HEK293 (cell line): ENCODE measurements at regions not wholly inside any gene's neighbourhood (a gene's known extent, or its start where the extent isn't known, plus 50 kb on each side); places are given as distances from the start of the nearest gene placed in this dataset.

Experiments
- CTCF ChIP-seq: fragments of 450-650 bp; formaldehyde crosslinking; IDR thresholded peaks from 2 replicates; pipeline ENCODE4 v1.5.1; 2016; ENCODE audit warnings: missing biosample characterization, missing genetic modification characterization
- MEIS1 ChIP-seq: sonication (generic); formaldehyde crosslinking; IDR thresholded peaks from 2 replicates; pipeline ENCODE4 v1.8.1; 2022; ENCODE audit warnings: missing genetic modification reagents, mild to moderate bottlenecking, borderline replicate concordance
- RBAK ChIP-seq: fragments of 450-650 bp; formaldehyde crosslinking; IDR thresholded peaks from 2 replicates; pipeline ENCODE4 v1.5.1; 2016; ENCODE audit warnings: missing biosample characterization, missing genetic modification characterization
- SETDB1 ChIP-seq: IDR thresholded peaks from one replicate; pipeline ENCODE4 v1.6.1; 2017; ENCODE audit warnings: mild to moderate bottlenecking, low read length, moderate library complexity, mixed read lengths; ENCODE audit not compliant: insufficient read length
- SP2 ChIP-seq: fragments of 450-650 bp; formaldehyde crosslinking; IDR thresholded peaks from 2 replicates; pipeline ENCODE4 v1.5.1; 2016; ENCODE audit warnings: missing biosample characterization, missing genetic modification characterization
- TSHZ1 ChIP-seq: fragments of 450-650 bp; formaldehyde crosslinking; IDR thresholded peaks from 2 replicates; pipeline ENCODE4 v1.5.1; 2016; ENCODE audit warnings: missing biosample characterization, missing genetic modification characterization, borderline replicate concordance
- ZNF416 ChIP-seq: fragments of 450-650 bp; formaldehyde crosslinking; IDR thresholded peaks from 2 replicates; pipeline ENCODE4 v1.5.1; 2016; ENCODE audit warnings: missing biosample characterization, missing genetic modification characterization
- ZNF660 ChIP-seq: fragments of 450-650 bp; IDR thresholded peaks from 2 replicates; pipeline ENCODE4 v1.5.1; 2018; ENCODE audit warnings: missing biosample characterization, mild to moderate bottlenecking, missing genetic modification characterization

GRCh38 chr6:129946439-129947140 lies 71.8 kb upstream of the L3MBTL3 start:
- TF ChIP-seq TSHZ1 (no peak), CTCF (tag by site-specific recombination) (no peak), ZNF660 (no peak), SETDB1 (no peak), RBAK (tag by site-specific recombination) (no peak), ZNF416 (tag by site-specific recombination) (no peak), MEIS1 (no peak), SP2 (tag by site-specific recombination) (no peak)
